HG02763 (cell line): ENCODE measurements at regions not wholly inside any gene's neighbourhood (a gene's known extent, or its start where the extent isn't known, plus 50 kb on each side); places are given as distances from the start of the nearest gene placed in this dataset.
"Not testable (repeated sequence)": the region's sequence is repeated elsewhere in the genome, so short reads cannot be mapped to it uniquely, and the experiment has no call there.

Experiments
- ATAC-seq: cut with Tn5 transposase; IDR thresholded peaks from one replicate; pipeline ENCODE4 v1.9.1; 2021; ENCODE audit warnings: mild to moderate bottlenecking, moderate library complexity; ENCODE audit not compliant: unreplicated experiment

DNA sequence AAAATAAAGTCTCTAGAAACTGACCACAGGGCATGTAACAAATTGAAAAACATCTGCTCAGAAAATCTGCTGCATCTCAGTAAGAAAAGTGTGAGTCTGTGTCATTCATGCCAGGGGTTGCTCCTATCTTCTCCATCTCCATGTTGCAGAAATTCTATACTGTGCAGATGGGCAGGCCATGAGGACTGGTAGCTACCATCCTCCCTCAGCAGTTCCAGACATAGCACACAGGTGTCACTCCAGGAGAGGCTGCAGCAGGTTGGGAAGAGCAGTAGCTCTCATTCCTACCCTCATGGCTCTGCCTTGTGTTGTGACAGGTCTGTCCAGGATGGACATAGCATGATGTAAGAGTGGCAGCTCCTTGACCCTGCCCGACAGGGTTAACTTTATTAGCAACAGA lies 173.4 kb downstream of the NDUFS4 start:
- ATAC-seq: no peak

DNA sequence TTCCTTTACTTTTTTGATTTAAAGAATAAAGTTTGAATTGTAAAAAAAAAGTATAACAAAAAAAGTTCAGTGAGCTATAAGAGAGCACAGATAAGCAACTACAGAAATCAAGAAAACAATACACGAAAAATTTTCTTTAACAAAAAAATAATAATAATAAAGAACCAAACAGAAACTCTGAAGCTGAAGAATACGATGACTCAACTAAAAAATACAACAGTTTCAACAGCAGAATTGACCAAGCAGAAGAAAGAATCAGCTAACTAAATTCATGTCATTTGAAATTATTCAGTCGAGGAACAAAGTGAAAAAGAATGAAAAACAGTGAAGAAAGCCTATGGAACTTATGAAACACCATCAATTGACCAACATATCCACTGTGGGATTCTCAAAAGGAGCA lies 177.7 kb downstream of the NDUFS4 start:
- ATAC-seq: no peak

DNA sequence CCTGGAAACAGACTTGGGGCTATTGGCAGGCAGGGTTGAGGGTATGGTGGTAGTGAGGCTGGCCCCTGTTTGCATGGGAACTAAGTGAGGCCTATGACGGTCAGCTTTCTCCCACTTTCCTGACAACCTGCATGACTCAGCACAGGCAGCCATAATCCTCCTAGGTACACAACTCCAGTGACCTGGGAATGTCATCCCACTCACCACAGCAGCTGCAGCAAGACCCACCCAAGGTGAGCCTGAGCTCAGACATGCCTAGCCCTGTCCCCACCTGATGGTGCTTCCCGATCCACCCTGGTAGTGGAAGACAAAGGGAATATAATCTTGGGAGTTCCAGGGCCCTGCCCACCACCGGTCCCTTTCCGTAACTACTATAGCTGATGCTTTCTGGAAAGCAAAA lies 178.7 kb downstream of the NDUFS4 start:
- ATAC-seq: no peak

DNA sequence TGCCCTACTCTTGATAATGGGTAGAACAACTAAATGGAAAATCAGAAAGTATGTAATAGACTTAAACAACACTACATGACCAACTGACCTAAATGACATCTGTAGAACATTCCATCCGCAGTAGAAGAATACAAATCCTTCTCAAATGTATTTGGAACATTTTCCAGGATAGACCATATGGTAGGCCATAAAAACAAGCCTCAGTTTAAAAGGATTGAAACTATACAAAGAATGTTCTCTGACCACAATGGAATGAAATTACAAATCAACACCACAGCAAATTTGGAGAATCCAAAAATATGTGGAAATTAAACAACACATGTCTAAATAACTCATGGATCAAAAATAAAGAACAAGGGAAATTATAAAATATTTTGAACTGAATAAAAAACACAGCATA lies 189.2 kb downstream of the NDUFS4 start:
- ATAC-seq: no peak

DNA sequence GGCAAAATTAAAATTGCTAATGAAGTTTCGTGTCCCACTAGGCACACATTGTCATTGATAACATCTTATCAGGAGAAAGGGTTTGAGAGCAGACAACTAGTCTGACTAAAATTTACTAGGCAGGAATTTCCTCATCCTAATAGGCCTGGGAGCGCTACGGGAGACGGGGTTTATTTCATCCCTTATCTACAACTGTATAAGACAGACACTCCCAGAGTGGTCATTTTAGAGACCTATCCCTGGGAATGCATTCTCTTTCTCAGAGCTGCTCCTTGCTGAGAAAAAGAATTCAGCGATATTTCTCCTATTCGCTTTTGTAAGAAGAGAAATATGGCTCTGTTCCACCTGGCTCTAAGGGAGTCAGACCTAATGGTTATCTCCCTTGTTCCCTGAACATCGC lies 191.8 kb downstream of the NDUFS4 start:
- not testable (repeated sequence) for ATAC-seq

DNA sequence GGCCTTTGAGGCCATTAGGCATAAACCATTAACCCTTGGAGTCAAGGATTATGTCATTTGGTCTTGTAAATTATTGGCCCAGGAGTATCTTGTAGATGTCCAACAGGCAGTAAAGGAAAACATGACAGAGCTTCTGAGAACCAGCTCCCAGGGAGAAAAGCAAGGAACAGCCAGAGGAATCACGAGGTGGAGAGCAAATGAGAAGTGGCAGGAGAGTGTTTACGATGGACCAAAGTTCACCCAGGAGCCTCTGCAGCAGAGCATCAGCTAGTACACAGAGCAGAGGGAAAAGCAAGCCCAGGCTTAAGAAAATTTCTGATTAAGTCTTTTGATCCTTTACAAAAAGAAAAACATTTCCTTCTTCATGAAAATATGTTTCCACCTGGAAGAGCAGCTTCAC lies 206.2 kb downstream of the NDUFS4 start:
- ATAC-seq: no peak

DNA sequence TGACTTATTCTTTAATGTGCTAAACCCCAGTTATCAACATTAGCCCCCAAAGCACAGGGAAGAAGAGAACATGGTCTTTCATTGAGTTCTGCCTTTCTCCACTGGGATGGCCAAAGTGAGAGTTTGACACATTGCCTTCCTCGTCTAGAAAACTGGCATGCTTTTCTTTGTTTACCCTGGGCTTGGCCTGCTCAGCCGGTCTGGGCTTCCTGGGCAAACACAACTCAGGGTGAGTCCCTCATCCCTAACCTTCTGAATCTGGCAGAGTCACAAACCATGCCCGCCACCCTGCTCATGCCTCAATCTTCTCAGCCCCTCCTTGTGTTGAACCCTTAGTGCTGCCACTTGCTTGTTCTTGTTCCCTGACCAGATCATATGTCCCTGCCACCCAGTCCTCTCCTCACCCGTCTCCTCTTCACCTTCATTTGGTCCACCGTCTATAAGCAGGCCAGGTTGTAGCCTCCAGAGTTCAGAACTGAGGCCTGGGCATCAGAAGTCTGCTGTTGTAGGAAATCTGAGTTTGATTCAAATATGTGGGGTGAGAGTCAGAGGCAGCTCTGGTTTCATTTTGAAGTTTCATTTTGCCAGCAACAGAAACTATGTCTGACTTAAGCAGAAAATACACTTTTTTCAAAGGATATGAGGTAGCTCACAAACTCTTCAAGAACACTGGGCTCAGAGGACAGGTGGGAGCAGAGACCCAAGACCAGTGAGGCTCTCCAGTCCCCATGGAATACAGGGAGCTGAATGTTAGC lies 217.6 kb downstream of the NDUFS4 start:
- ATAC-seq: peak; percentile 75

DNA sequence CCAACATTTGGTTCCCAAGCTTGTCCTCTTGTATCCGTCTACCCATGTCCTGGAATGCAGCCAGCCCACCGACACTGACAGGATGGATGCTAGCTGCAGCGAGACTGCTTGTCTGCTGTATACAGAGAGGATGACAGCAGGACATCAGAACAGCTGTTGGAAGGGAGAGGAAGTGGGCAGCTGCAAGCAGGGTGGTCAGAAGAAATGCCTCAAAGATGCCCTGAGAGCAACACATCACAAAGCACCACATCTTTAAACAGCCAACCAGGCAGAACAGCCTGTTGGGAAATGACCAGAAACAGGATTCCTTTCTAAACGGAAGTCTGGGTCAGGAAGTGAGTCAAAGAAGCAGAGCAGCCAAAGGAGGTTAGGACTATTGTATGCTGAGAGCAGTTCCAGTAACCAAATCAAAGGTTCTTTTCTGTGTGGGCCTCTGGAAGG lies 219.1 kb downstream of the NDUFS4 start:
- ATAC-seq: peak; percentile 50

DNA sequence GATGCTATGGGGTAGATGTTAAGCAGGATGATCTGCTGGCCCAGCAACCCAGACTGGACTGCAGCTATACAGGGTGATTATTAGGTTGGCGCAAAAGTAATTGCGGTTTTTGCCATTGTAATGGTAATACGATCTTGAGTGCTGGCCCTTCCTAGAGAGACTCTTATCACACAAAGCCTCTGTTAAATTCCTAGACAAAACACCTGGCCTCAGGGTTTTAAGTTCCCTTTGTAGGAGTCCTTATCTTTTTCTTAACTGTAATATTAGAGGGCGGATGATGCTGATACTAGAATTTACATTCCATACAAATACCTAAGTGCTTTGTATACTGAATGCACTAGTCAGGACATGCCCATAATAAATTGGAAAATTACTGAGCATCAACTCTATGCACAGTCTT lies 222.2 kb downstream of the NDUFS4 start:
- ATAC-seq: no peak

DNA sequence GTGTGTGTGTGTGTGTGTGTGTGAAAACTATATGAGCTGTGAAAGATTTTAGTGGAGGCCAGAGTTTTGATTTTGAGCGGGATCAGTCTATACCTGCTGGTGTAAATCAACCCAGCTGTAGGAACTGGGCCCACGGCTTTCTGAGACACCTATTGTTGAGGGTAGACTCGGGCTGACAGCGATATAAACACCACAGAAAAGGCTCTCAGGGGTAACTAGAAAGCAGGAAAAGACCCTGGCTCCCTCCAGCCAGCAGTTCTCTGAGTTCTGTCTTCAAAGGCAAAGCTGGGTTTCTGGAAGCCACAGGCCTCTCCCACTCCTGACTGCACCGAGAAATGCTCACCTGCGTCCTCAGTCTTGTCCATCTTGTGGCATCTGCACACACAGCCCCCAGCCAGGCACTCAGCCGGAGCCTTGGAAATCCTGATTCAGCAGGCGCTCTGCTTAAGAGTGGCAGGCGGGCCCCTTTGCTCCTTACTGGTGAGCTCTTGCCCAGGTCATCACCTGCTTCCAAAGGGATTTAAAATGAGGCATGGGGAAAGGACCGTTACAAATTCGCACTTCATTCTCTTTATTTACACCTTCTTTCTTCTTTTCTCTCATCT lies 223.3 kb downstream of the NDUFS4 start:
- ATAC-seq: no peak

DNA sequence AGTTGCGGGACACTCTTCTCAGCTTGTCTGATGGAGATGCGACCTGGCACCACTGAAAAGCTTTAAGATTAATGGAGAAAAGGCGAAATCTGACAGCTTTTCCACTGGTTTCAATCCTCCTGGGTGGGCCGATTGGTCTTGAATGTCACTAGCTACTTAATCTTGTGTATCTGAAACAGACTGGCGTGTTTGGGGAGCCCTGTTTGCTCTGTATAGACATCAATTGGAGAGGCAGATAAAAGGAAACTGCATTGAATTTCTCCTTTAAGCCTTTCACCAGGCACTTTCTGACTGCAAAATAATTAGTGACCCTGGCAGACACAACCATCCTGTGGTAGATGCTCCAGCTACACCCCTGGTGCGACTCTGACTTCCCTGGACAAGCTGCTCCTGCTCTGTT lies 224.2 kb downstream of the NDUFS4 start:
- ATAC-seq: no peak

DNA sequence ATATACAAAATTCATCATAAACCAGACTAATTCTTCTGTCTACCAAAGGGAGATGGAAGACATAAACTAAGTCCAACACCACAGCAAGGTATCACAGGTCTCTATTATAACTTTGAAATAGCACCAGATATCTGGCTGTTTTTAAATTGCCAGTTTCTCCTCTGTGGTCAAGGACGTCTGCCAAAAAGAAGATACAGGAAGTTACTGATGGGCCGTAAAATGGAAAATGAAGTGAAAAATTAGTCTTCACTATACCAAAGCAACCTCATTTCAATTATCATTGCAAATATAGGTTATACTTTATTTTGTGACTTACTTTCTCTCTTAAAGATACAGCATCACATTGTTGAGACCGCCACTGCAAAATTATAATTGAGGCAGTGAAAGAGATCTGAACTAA lies 225.5 kb downstream of the NDUFS4 start:
- no peak for ATAC-seq

DNA sequence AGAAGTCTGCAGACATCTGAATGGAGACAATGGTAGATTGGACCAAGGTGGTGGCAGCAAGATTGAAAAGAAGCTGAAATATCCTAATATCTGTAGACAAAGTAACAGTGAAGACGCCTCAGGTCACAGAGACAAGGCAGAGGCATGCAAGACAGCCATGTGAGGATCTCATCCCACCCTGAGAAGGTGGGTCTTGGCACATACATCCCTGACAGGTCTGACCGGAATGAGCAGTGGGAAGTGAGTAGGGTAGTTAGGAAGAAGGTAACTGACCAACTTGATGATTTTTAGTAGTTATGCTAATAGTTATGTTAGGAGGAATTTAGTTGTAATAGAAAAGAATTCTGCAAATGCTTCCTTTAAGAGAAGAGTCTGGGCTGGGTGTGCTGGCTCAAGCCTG lies 229.6 kb downstream of the NDUFS4 start:
- ATAC-seq: no peak

DNA sequence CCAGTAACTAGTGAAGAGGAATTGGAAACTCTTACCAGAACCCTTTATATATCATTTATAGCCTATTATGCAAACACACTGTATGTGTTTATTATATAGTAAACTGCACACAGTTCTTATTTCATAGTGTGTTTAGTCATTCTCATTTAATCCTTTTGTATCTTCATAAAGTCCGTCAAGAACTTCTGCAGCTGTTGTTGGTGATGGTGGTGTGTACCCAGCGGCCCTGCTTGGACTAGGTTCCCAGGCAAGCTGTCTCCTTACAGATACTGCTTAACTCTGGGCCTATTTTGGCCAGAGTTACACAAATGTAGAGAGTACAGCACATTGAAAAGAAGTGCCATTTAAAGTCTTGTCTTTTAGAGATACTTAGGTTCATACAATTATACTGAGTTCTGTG lies 231.9 kb downstream of the NDUFS4 start:
- ATAC-seq: no peak

DNA sequence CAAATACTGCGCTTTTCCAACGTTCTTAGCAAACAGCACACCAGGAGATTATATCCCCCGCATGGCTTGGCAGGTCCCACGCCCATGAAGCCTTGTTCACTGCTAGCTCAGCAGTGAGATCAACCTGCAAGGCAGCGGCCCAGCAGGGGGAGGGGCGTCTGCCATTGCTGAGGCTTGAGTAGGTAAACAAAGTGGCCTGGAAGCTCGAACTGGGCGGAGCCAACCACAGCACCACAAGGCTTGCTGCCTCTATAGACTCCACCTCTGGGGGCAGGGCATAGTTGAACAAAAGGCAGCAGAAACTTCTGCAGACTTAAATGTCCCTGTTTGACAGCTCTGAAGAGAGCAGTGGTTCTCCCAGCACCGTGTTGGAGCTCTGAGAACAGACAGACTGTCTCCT lies 239.2 kb downstream of the NDUFS4 start:
- ATAC-seq: not testable (repeated sequence)

DNA sequence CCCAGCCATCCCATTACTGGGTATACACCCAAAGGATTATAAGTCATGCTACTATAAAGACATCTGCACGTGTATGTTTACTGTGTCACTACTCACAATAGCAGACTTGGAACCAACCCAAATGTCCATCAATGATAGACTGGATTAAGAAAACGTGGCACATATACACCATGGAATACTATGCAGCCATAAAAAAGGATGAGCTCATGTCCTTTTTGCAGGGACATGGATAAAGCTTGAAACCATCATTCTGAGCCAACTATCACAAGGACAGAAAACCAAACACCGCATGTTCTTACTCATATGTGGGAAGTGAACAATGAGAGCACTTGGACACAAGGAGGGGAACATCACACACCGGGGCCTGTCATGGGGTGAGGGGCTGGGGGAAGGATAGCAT lies 248.0 kb downstream of the NDUFS4 start:
- ATAC-seq: not testable (repeated sequence)

DNA sequence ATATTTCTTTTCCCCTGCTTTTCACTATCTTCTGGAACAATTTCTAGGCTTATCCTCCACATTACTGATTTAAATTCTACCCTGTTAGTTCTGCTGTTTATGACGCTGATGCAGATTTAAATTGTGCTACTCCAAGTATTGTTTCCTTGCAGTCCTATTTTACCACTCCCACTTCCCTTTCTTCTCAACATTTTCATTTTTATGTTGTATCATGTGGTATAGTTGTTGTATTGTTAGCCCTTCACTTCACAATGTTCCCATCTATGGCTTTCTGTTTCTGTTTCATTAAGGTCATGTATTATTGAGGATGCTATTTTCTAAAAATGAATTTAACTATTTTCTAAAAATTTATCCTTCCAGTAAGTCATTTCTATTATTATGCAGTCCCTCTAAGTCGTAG lies 254.4 kb downstream of the NDUFS4 start:
- no peak for ATAC-seq

DNA sequence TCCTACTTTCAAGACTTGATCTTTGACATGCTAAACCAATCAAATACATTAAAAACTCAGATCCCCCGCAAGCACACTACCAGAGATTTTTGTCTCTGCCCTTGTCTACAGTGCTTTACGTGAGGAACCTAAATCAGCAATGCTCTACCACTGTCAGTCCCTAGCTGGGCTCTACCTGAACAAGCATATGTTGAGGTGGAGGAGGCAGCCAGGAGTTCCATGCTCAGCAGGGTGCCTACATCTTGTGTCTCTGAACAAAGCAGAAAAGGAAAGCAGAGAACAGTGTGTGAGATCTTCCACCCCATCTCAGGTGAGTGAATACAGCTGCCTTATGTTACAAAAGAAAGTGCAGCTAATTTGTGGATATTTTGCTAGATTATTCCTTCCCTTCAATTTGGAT lies 255.0 kb downstream of the NDUFS4 start:
- ATAC-seq: no peak

DNA sequence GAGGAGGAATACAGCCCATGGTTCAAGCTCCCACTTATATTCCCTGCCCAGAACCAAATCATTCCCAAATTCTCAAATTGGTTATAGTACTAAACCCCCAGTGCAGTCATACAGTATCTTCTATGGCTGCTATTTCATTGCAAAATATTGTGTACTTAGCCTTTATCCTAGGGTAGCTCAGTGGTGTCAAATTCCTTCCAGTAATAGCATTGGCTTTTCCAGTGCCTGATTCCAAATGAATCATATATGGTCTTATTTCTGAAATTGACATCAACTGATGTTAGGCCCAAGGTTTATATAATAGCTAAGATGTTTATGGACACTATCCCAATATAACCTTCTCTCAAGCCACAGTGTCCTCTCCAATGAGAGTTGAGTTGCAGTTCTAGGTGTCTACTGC lies 256.7 kb downstream of the NDUFS4 start:
- ATAC-seq: no peak

DNA sequence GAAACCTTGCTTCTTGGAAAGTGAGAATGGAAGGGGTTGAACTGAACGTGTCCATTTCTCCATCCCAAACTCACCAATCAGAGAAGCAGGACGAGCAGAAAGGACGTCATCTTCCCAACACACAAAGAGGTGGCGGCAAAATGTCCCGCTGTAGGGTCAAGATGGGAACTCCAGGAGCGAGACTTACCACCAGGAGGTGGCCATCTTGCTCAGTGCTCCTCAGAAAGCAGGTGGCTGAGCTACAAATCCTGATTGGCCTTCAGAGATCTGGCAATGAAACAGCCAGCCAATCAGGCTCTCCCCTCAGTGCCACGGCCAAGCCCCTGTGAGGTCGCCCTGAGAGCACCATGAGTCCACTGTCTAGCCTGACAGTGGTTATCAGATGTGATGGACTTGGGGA lies 259.0 kb downstream of the NDUFS4 start:
- no peak for ATAC-seq

DNA sequence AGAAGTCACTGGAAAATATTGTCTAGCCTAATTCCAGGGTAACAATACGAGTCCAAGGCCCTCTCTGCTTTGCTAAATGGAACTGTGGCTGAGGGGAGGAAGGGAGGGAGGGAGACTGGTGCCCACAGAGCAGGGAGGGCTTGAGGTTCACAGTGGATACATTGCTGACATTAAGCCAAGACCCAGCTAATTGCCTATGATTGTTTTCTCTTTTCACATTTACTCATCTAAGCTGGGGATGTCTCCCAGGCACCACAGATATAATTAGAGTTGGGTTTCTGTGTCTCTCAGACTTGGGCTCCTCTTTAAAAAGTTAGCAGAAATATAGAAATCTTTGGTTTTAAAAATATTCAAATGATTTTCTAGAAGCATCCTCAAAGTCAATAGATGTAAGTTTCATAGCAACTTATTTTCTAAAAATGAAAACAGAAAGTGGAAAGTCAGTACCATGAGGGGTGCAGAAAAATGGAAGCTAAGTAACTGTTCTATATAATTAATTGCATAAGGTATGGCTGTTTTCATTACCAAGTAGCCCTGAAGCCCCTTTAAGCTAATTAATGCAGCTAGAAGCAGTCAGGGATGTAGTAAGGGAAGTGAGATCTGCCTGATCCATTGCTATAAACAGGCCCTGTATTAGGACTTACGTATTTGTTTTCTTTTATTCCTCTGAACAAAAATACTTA lies 259.8 kb downstream of the NDUFS4 start:
- ATAC-seq: peak; percentile 43

DNA sequence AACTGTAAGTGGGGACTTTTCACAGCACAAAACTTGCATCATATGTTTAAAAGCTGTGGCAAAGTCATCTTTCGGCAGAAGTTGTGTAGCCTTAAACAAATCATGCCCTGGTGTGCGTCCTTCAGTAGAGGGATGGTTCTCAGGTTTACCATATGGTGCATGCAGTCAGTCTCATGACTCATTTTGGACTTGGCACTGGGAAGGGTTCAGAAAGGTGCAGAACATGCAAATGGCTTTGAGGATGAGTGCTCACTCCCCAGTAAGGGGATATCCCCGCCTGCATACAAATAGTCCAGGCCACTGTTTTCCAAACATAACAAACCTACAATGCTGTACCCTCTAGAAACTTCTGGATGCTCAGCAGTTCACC lies 260.3 kb downstream of the NDUFS4 start:
- peak; percentile 96 for ATAC-seq
